Cardiac fibroblast (primary cell): ENCODE measurements at regions not wholly inside any gene's neighbourhood (a gene's known extent, or its start where the extent isn't known, plus 50 kb on each side); places are given as distances from the start of the nearest gene placed in this dataset.
A peak's percentile ranks its signal among the peaks of the same experiment; 100 is the strongest.

Experiments
- DNase-seq, 2 donors: peaks; one replicate each; pipeline versions ENCODE4 v3.0.0 to v3.0.0-alpha.2; 2010; ENCODE audit warnings: low read depth in 2 of 2
- H3K4me3 ChIP-seq, 2 donors: replicated peaks in 1 of 2; 1 replicate in 1 of 2; 2 replicates in 1 of 2; pipeline ENCODE4 v1.5.1; 2011; ENCODE audit warnings: low read depth in 2 of 2, low read length in 2 of 2, mild to moderate bottlenecking in 2 of 2, moderate library complexity in 1 of 2
- CTCF ChIP-seq: IDR thresholded peaks from one replicate; pipeline ENCODE4 v1.5.1; 2011; ENCODE audit warnings: low read depth, mild to moderate bottlenecking, low read length, inconsistent platforms

GRCh38 chr4:23728393-23728792, 161.5 kb downstream of the PPARGC1A start:
- H3K4me3 ChIP-seq, result no peak overlapping the region
- peak; percentile 55 to 77 for DNase-seq
- no peak for TF ChIP-seq CTCF

DNA sequence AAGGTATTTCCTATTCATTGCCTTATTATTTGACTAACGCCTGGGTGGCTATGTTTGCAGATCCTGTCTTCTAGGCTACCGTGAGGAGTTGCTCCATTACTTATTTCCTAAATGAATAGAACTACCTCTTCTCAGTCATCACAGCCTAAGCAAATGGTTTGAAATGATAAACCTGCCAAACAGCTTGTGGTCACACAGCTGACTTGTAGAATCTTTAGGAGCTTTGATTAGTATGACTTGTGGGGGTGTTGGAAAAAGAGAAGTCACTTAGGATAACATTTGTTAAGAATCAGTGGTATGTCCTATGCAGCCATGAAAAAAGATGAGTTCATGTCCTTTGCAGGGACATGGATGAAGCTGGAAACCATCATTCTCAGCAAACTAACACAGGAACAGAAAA, 169.3 kb downstream of the PPARGC1A start:
- peak in 1 of 2 donors; percentile 1 for DNase-seq
- no peak overlapping the region for H3K4me3 ChIP-seq
- no peak for TF ChIP-seq CTCF

- no peak overlapping the region for H3K4me3 ChIP-seq
- TF ChIP-seq CTCF, result no peak
- no peak for DNase-seq
Measured at GRCh38 chr4:23718435-23718834, 171.4 kb downstream of the PPARGC1A start.

GRCh38 chr4:23717528-23718248, 172.2 kb downstream of the PPARGC1A start:
- no peak overlapping the region for H3K4me3 ChIP-seq
- TF ChIP-seq CTCF, result peak; percentile 33
- DNase-seq, result peak; percentile 31 to 34

DNA sequence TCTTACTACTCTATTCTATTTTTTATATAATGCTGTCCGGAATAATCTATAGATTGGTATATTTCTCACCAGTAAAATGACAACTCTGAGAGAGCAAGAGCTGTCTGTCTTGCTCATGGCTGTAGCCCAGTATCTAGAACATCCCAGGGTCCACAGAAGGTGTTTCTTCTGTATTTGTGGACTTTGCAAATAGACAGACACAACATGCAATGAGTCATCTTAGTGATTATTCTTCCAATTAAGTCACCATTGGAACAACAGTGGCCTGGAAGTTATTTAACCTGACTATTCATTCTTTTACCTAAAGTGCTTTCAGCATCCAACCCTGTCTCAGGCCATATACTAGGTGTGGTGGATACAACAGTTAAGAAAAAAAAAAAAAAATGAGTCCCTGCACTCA, 179.5 kb downstream of the PPARGC1A start:
- DNase-seq, result no peak
- no peak overlapping the region for H3K4me3 ChIP-seq
- TF ChIP-seq CTCF, result no peak

DNA sequence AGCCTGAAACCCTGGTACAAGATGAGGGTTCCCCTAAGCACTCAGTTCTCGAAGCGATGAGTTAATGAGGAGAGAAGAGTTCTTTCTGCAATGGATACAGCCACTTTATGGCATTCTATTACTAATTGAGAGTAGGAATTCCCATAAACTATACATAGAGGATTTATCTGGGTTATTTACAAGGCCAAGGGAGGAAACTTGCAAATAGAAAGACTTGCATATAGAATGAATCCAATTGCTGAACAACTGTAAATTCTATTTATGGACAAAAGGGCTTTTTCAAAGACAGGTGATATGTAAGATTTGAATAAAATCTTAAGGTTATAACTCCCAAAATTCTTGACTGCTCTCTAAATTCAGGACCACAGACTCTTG, 182.2 kb downstream of the PPARGC1A start:
- DNase-seq, result no peak
- no peak for TF ChIP-seq CTCF
- no peak overlapping the region for H3K4me3 ChIP-seq

GRCh38 chr4:23706972-23707651, 182.7 kb downstream of the PPARGC1A start:
- TF ChIP-seq CTCF, result no peak
- no peak for DNase-seq
- no peak overlapping the region for H3K4me3 ChIP-seq
